Fibroblast of lung (primary cell): ENCODE measurements at regions not wholly inside any gene's neighbourhood (a gene's known extent, or its start where the extent isn't known, plus 50 kb on each side); places are given as distances from the start of the nearest gene placed in this dataset.

Source experiments
- DNase-seq, 2 donors: peaks; one replicate each; pipeline versions ENCODE4 v3.0.0 to v3.0.0-alpha.2; 2010; ENCODE audit warnings: low read depth in 2 of 2
- H2AFZ ChIP-seq: 2 replicates; pipeline ENCODE4 v1.5.1; 2012; ENCODE audit warnings: low read length, control low read depth, inconsistent platforms
- H3K27ac ChIP-seq: 2 replicates; pipeline ENCODE4 v1.5.1; 2011; ENCODE audit warnings: low read length, control low read depth; ENCODE audit not compliant: insufficient read depth
- H3K27me3 ChIP-seq: 2 replicates; pipeline ENCODE4 v1.5.1; 2011; ENCODE audit warnings: mild to moderate bottlenecking, low read length; ENCODE audit not compliant: control insufficient read depth, insufficient read depth
- H3K36me3 ChIP-seq: 2 replicates; pipeline ENCODE4 v1.5.1; 2011; ENCODE audit warnings: low read length; ENCODE audit not compliant: control insufficient read depth, insufficient read depth
- H3K4me1 ChIP-seq: 2 replicates; pipeline ENCODE4 v1.5.1; 2011; ENCODE audit warnings: low read length; ENCODE audit not compliant: control insufficient read depth, insufficient read depth; ENCODE audit errors: extremely low read depth
- H3K4me2 ChIP-seq: 2 replicates; pipeline ENCODE4 v1.5.1; 2011; ENCODE audit warnings: low read length, control low read depth; ENCODE audit not compliant: insufficient read depth; ENCODE audit errors: extremely low read depth
- H3K4me3 ChIP-seq, 4 experiments: fragments of 200-600 bp in 1 of 4; sonication (generic) in 1 of 4; replicated peaks in 1 of 4; 2 replicates each; pipeline ENCODE4 v1.5.1; 2011 to 2016; ENCODE audit warnings: low read length in 4 of 4, low read depth in 3 of 4, mild to moderate bottlenecking in 3 of 4, control low read depth in 2 of 4, inconsistent platforms in 1 of 4, mixed read lengths in 1 of 4; ENCODE audit not compliant: insufficient read depth in 1 of 4; ENCODE audit errors: control extremely low read depth in 1 of 4
- H3K79me2 ChIP-seq: 2 replicates; pipeline ENCODE4 v1.5.1; 2012; ENCODE audit warnings: mild to moderate bottlenecking, low read length, inconsistent platforms; ENCODE audit not compliant: control insufficient read depth, insufficient read depth
- H3K9ac ChIP-seq: 2 replicates; pipeline ENCODE4 v1.5.1; 2011; ENCODE audit warnings: mild to moderate bottlenecking, low read length, control low read depth; ENCODE audit not compliant: insufficient read depth
- H3K9me3 ChIP-seq: 2 replicates; pipeline ENCODE4 v1.5.1; 2012; ENCODE audit warnings: low read depth, low read length; ENCODE audit not compliant: control insufficient read depth, insufficient read depth
- H4K20me1 ChIP-seq: 2 replicates; pipeline ENCODE4 v1.5.1; 2011; ENCODE audit warnings: low read length; ENCODE audit not compliant: control insufficient read depth, insufficient read depth; ENCODE audit errors: extremely low read depth
- EZH2 ChIP-seq: IDR thresholded peaks from 2 replicates; pipeline ENCODE4 v1.5.1; 2012; ENCODE audit warnings: low read length, control low read depth, mild to moderate bottlenecking; ENCODE audit errors: missing control alignments
- TF ChIP-seq, protein P1 (sequence below), 2 donors: IDR thresholded peaks in 1 of 2; conservative IDR thresholded peaks in 1 of 2; 1 replicate in 1 of 2; 2 replicates in 1 of 2; pipeline ENCODE4 v1.5.1; 2011 to 2012; ENCODE audit warnings: low read length in 2 of 2, control low read depth in 1 of 2, inconsistent platforms in 1 of 2, low read depth in 1 of 2, mild to moderate bottlenecking in 1 of 2

DNA sequence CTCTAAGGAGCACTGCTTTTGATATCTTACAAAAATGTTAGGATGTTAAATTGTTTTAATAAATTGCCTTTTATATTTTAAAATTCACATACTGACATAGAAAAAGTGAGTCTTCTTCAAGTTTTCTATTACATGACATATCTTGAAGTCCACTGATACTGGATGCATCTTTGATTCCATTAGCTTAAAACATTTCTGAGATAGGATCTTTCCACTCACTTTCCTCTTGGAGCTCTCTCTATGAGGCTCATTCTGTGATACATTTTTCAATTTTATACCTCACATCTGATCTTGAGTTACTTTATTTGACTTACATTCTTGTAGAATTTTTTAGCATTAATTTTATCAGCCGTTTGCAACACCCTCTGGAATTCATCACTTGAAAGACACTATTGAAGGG lies 86.8 kb upstream of the NOL4 start:
- no peak overlapping the region for H3K4me2 ChIP-seq
- H4K20me1 ChIP-seq, result no peaks in the 10 kb centered on the region
- no peak overlapping the region for H2AFZ ChIP-seq
- no peaks in the 10 kb centered on the region for H3K79me2 ChIP-seq
- no peak for TF ChIP-seq EZH2
- TF ChIP-seq, protein P1, sequence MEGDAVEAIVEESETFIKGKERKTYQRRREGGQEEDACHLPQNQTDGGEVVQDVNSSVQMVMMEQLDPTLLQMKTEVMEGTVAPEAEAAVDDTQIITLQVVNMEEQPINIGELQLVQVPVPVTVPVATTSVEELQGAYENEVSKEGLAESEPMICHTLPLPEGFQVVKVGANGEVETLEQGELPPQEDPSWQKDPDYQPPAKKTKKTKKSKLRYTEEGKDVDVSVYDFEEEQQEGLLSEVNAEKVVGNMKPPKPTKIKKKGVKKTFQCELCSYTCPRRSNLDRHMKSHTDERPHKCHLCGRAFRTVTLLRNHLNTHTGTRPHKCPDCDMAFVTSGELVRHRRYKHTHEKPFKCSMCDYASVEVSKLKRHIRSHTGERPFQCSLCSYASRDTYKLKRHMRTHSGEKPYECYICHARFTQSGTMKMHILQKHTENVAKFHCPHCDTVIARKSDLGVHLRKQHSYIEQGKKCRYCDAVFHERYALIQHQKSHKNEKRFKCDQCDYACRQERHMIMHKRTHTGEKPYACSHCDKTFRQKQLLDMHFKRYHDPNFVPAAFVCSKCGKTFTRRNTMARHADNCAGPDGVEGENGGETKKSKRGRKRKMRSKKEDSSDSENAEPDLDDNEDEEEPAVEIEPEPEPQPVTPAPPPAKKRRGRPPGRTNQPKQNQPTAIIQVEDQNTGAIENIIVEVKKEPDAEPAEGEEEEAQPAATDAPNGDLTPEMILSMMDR (conservative IDR thresholded peaks at IDR 0.05 in 1 of 2, IDR thresholded peaks at IDR 0.05 in 1 of 2; ENCODE audit: low read depth in 1 of 2, low read length in 2 of 2), result no peak
- no peaks in the 10 kb centered on the region for H3K4me1 ChIP-seq
- no peaks in the 10 kb centered on the region for H3K36me3 ChIP-seq
- no peaks in the 10 kb centered on the region for H3K9me3 ChIP-seq
- H3K27ac ChIP-seq, result no peak overlapping the region
- no peak for DNase-seq
- H3K27me3 ChIP-seq, result no peaks in the 10 kb centered on the region
- H3K4me3 ChIP-seq, result no peak overlapping the region
- no peak overlapping the region for H3K9ac ChIP-seq

DNA sequence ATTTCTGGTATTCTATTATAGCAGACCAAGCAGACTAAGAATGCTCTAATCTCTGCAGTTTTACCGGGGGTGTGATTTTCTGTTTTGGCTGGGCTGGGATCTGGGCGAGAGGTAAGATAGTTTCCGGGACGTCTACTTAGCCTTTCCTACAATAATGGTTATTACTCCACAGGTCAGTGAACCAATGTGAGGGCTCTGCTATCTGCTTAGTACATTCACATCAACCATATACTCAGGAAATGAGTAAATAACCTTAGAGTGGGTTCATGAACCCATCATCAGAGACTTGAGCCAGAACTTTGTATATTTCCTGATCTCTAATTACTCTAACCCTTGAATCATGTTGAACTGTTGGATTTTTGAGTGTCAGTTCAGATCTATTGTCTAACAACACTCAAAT lies 90.1 kb upstream of the NOL4 start:
- Histone ChIP-seq H3K4me2 (no peak overlapping the region), H3K36me3 (no peaks in the 10 kb centered on the region), H3K9me3 (no peaks in the 10 kb centered on the region), H3K79me2 (no peaks in the 10 kb centered on the region), H3K9ac (no peak overlapping the region), H3K27me3 (no peaks in the 10 kb centered on the region), H2AFZ (no peak overlapping the region), H3K4me3 (no peak overlapping the region), H4K20me1 (no peaks in the 10 kb centered on the region), H3K4me1 (no peaks in the 10 kb centered on the region), H3K27ac (no peak overlapping the region)
- TF ChIP-seq, protein P1 (conservative IDR thresholded peaks at IDR 0.05 in 1 of 2, IDR thresholded peaks at IDR 0.05 in 1 of 2; ENCODE audit: low read depth in 1 of 2, low read length in 2 of 2), result no peak
- TF ChIP-seq EZH2, result no peak
- DNase-seq, result no peak

DNA sequence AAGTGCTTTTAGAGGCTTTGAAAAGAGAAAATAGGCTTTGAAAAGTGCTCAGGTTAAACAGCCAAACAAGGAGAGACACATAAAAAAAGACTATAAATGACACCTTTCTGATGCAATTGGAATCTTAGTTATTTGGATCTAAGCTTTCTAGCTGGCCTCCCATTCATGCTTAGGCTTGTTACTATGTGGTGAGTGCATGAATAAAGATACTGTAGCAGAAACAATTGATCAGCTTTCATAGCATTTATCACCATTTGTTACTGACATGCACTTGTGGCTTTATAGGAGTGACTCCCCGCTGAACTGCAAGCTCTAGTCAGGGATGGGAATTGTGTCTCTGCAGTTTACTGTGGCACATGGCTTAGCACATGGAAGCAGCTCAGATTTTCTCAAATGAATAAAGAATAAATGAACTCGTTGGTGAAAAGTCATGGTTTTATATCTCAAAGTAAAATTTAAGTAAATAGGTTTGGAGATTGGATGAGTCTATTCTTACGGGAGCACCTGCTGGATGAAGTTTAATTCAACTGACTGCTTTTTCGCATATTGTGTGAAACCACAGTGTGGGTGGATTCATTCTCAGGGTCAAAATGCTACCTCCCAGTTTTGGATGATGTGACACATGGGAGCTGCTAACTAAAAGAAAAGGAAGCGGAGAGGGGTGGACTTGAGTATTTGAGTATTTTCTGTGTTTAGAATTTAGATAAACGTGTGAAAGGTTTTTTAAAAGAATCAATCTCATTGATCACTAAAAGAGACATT lies 91.1 kb upstream of the NOL4 start:
- no peaks in the 10 kb centered on the region for H3K36me3 ChIP-seq
- H3K79me2 ChIP-seq, result no peaks in the 10 kb centered on the region
- H3K4me1 ChIP-seq, result no peaks in the 10 kb centered on the region
- no peak overlapping the region for H3K4me2 ChIP-seq
- no peaks in the 10 kb centered on the region for H3K9me3 ChIP-seq
- no peaks in the 10 kb centered on the region for H3K27me3 ChIP-seq
- no peak overlapping the region for H2AFZ ChIP-seq
- no peak overlapping the region for H3K4me3 ChIP-seq
- no peak overlapping the region for H3K27ac ChIP-seq
- H3K9ac ChIP-seq, result no peak overlapping the region
- no peak for DNase-seq
- TF ChIP-seq EZH2, result no peak
- TF ChIP-seq, protein P1 (conservative IDR thresholded peaks at IDR 0.05 in 1 of 2, IDR thresholded peaks at IDR 0.05 in 1 of 2; ENCODE audit: low read depth in 1 of 2, low read length in 2 of 2), result no peak
- H4K20me1 ChIP-seq, result no peaks in the 10 kb centered on the region
